NCI-H524 treated with DMSO at 0.1 percent for 48 hours (cell line): ENCODE measurements at regions not wholly inside any gene's neighbourhood (a gene's known extent, or its start where the extent isn't known, plus 50 kb on each side); places are given as distances from the start of the nearest gene placed in this dataset.

ENCODE experiments used
- DNase-seq: peaks from one replicate; lab custom pipeline; 2025; lab: John Stamatoyannopoulos, UW

GRCh38 chr13:84332346-84332745 is 450.1 kb upstream of the SLITRK1 start:
- peak; percentile 7 for DNase-seq

GRCh38 chr13:84315527-84315926 is 433.3 kb upstream of the SLITRK1 start:
- no peak for DNase-seq

- no peak for DNase-seq
Observed at GRCh38 chr13:84303035-84303434, 420.8 kb upstream of the SLITRK1 start.

GRCh38 chr13:84297251-84297650 is 415.0 kb upstream of the SLITRK1 start:
- DNase-seq, result no peak

- no peak for DNase-seq
Observed at GRCh38 chr13:84296401-84296800, 414.1 kb upstream of the SLITRK1 start.

GRCh38 chr13:84294576-84294975 is 412.3 kb upstream of the SLITRK1 start:
- DNase-seq, result no peak

- no peak for DNase-seq
Observed at GRCh38 chr13:84290386-84290785, 408.1 kb upstream of the SLITRK1 start.

GRCh38 chr13:84279166-84279565 is 396.9 kb upstream of the SLITRK1 start:
- no peak for DNase-seq

GRCh38 chr13:84272877-84273562 is 390.7 kb upstream of the SLITRK1 start:
- DNase-seq, result no peak

- DNase-seq, result no peak
Observed at GRCh38 chr13:84265257-84265764, 383.0 kb upstream of the SLITRK1 start.

GRCh38 chr13:84263354-84264069 is 381.2 kb upstream of the SLITRK1 start:
- no peak for DNase-seq

- DNase-seq, result no peak
Observed at GRCh38 chr13:84255226-84255797, 373.0 kb upstream of the SLITRK1 start.

GRCh38 chr13:84249463-84249862 is 367.2 kb upstream of the SLITRK1 start:
- no peak for DNase-seq

GRCh38 chr13:84243340-84243739 is 361.1 kb upstream of the SLITRK1 start:
- DNase-seq, result no peak

- DNase-seq, result no peak
Observed at GRCh38 chr13:84239032-84239431, 356.8 kb upstream of the SLITRK1 start.

GRCh38 chr13:84238381-84238780 is 356.1 kb upstream of the SLITRK1 start:
- DNase-seq, result peak; percentile 45

- DNase-seq, result no peak
Observed at GRCh38 chr13:84237143-84237542, 354.9 kb upstream of the SLITRK1 start.

GRCh38 chr13:84234416-84234815 is 352.1 kb upstream of the SLITRK1 start:
- no peak for DNase-seq

- no peak for DNase-seq
Observed at GRCh38 chr13:84230568-84230967, 348.3 kb upstream of the SLITRK1 start.

GRCh38 chr13:84211048-84211447 is 328.8 kb upstream of the SLITRK1 start:
- no peak for DNase-seq

GRCh38 chr13:84208246-84208910 is 326.1 kb upstream of the SLITRK1 start:
- no peak for DNase-seq

GRCh38 chr13:84207509-84207908 is 325.2 kb upstream of the SLITRK1 start:
- DNase-seq, result no peak

GRCh38 chr13:84200971-84201370 is 318.7 kb upstream of the SLITRK1 start:
- DNase-seq, result no peak
